Neuronal stem cell (in vitro differentiated cells): ENCODE measurements at regions not wholly inside any gene's neighbourhood (a gene's known extent, or its start where the extent isn't known, plus 50 kb on each side); places are given as distances from the start of the nearest gene placed in this dataset.
A peak's percentile ranks its signal among the peaks of the same experiment; 100 is the strongest.

ENCODE experiments used
- DNase-seq: peaks from one replicate; pipeline ENCODE4 v3.0.0-alpha.2; 2013; ENCODE audit warnings: low spot score
- H2AFZ ChIP-seq: one replicate; pipeline ENCODE4 v1.6.1; 2013; ENCODE audit warnings: mild to moderate bottlenecking, low read length, inconsistent platforms
- H2AK5ac ChIP-seq: 2 replicates; pipeline ENCODE4 v1.6.1; 2013; ENCODE audit warnings: low read depth, mild to moderate bottlenecking, inconsistent platforms, low read length, moderate library complexity, mixed read lengths
- H2BK120ac ChIP-seq: 2 replicates; pipeline ENCODE4 v1.6.1; 2013; ENCODE audit warnings: low read depth, mild to moderate bottlenecking, inconsistent platforms, low read length, moderate library complexity, mixed read lengths
- H2BK12ac ChIP-seq: one replicate; pipeline ENCODE4 v1.6.1; 2013; ENCODE audit warnings: low read length, inconsistent platforms
- H2BK15ac ChIP-seq: 2 replicates; pipeline ENCODE4 v1.6.1; 2013; ENCODE audit warnings: mild to moderate bottlenecking, low read length, inconsistent platforms, mixed read lengths
- H2BK5ac ChIP-seq: one replicate; pipeline ENCODE4 v1.6.1; 2013; ENCODE audit warnings: inconsistent platforms, mild to moderate bottlenecking, low read length, moderate library complexity
- H3K14ac ChIP-seq: one replicate; pipeline ENCODE4 v1.6.1; 2013; ENCODE audit warnings: low read length, inconsistent platforms
- H3K18ac ChIP-seq: 2 replicates; pipeline ENCODE4 v1.6.1; 2013; ENCODE audit warnings: low read length, inconsistent platforms
- H3K23ac ChIP-seq: 2 replicates; pipeline ENCODE4 v1.6.1; 2013; ENCODE audit warnings: low read depth, mild to moderate bottlenecking, mixed read lengths, low read length, inconsistent platforms; ENCODE audit not compliant: poor library complexity
- H3K27ac ChIP-seq: replicated peaks from 3 replicates; pipeline ENCODE4 v1.5.1; 2013; ENCODE audit warnings: low read length, inconsistent platforms
- H3K27me3 ChIP-seq, 3 experiments: 2 replicates each; pipeline ENCODE4 v1.6.1; 2013; ENCODE audit warnings: low read length in 3 of 3, mild to moderate bottlenecking in 2 of 3, inconsistent platforms in 1 of 3, low read depth in 1 of 3, mixed read lengths in 1 of 3, moderate library complexity in 1 of 3; ENCODE audit not compliant: control insufficient read depth in 3 of 3, insufficient read depth in 3 of 3
- H3K36me3 ChIP-seq, 2 donors: replicated peaks in 1 of 2; 2 replicates each; pipeline ENCODE4 v1.6.1; 2013; ENCODE audit warnings: low read length in 2 of 2; ENCODE audit not compliant: control insufficient read depth in 2 of 2, insufficient read depth in 2 of 2
- H3K4ac ChIP-seq: 2 replicates; pipeline ENCODE4 v1.6.1; 2013; ENCODE audit warnings: inconsistent platforms, mild to moderate bottlenecking, low read length, moderate library complexity
- H3K4me1 ChIP-seq, 2 donors: 1 replicate in 1 of 2; 2 replicates in 1 of 2; pipeline ENCODE4 v1.6.1; 2013; ENCODE audit warnings: low read length in 2 of 2, low read depth in 1 of 2; ENCODE audit not compliant: control insufficient read depth in 2 of 2, insufficient read depth in 1 of 2
- H3K4me2 ChIP-seq: one replicate; pipeline ENCODE4 v1.6.1; 2013; ENCODE audit warnings: mild to moderate bottlenecking, low read length, inconsistent platforms; ENCODE audit not compliant: insufficient read depth, poor library complexity, severe bottlenecking
- H3K4me3 ChIP-seq, 2 donors: 2 replicates each; pipeline ENCODE4 v1.5.1; 2013; ENCODE audit warnings: low read length in 2 of 2, mild to moderate bottlenecking in 2 of 2, inconsistent platforms in 1 of 2, moderate library complexity in 1 of 2
- H3K79me1 ChIP-seq: one replicate; pipeline ENCODE4 v1.6.1; 2013; ENCODE audit warnings: low read depth, mild to moderate bottlenecking, inconsistent platforms, low read length, moderate library complexity
- H3K9ac ChIP-seq: one replicate; pipeline ENCODE4 v1.6.1; 2013; ENCODE audit warnings: mild to moderate bottlenecking, low read depth, low read length, inconsistent platforms; ENCODE audit not compliant: poor library complexity
- H3K9me3 ChIP-seq, 2 donors: replicated peaks in 1 of 2; 2 replicates each; pipeline versions ENCODE3 to v1.6.1; 2013; ENCODE audit warnings: low read length in 2 of 2, mild to moderate bottlenecking in 2 of 2, inconsistent platforms in 1 of 2, low read depth in 1 of 2, mixed read lengths in 1 of 2, moderate library complexity in 1 of 2; ENCODE audit not compliant: control insufficient read depth in 2 of 2, insufficient read depth in 1 of 2
- H4K8ac ChIP-seq: one replicate; pipeline ENCODE4 v1.6.1; 2013; ENCODE audit warnings: low read depth, mild to moderate bottlenecking, inconsistent platforms, low read length, moderate library complexity
- H4K91ac ChIP-seq: one replicate; pipeline ENCODE4 v1.6.1; 2013; ENCODE audit warnings: low read length, low read depth, mild to moderate bottlenecking, inconsistent platforms; ENCODE audit not compliant: poor library complexity
- WGBS, 2 donors: extraction: QIAGEN DNeasy Blood & Tissue Kit; methylation state at CpG; one replicate each; pipeline ENCODE4 v1.1.7; 2013; ENCODE audit warnings: missing lambda C conversion rate in 2 of 2, mixed read lengths in 1 of 2; ENCODE audit not compliant: insufficient read length in 2 of 2, insufficient replicate concordance in 1 of 2; ENCODE audit errors: extremely low coverage in 2 of 2; 5-methylcytosine and 5-hydroxymethylcytosine counted together

DNA sequence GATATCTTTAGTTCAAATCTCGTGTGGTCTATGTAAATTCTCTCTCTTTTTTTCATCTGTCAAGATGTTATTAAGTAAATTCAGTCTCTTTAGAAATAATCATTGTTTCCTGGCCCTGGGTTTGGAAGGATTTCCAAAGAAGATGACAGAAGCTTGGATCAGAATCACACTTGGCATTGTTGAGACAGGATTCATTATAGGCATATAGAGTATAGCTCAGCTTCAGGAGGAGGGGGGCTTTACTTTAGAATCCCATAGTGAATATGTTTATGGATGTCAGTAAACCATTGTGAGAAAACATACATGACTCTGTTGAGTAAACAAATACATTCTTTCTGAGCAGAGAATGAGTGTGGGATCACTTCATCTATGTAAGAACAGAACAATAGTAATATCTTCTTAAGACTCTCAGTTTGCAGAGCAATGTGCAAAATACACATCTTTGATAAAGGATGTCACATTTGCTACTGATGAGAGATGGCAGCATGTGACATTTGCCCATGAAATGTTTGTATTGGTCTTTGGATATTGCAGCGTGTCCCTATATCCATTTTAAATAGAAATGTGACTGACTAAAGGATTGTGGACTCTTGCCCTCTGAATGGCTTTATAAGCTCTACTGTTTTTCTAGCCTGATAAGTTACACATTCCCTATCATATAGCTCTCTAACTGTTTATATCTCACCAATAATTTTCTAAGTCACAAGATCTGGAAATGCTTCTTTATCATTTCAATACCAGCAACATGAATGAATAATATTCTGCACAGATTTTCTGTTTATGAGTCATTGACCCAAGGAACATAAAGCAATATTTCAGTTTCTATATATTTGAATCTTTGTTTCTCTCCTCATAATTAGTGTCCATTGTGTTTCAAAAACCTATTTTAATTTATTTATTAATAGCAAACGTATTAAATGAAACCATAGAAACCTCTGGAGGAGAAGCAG lies 95.6 kb upstream of the THRB start:
- no peak overlapping the region for H3K27ac ChIP-seq
- H3K4ac ChIP-seq, result no peak overlapping the region
- H3K9me3 ChIP-seq, result no peaks in the 10 kb centered on the region
- H2AFZ ChIP-seq, result no peak overlapping the region
- H3K79me1 ChIP-seq, result no peaks in the 10 kb centered on the region
- no peak overlapping the region for H2BK12ac ChIP-seq
- H2AK5ac ChIP-seq, result no peak overlapping the region
- H3K4me2 ChIP-seq, result no peak overlapping the region
- no peak overlapping the region for H2BK5ac ChIP-seq
- H3K4me3 ChIP-seq, result no peak overlapping the region
- H4K8ac ChIP-seq, result no peak overlapping the region
- no peak overlapping the region for H4K91ac ChIP-seq
- H3K27me3 ChIP-seq, result no peaks in the 10 kb centered on the region
- no peak for DNase-seq
- no peak overlapping the region for H3K18ac ChIP-seq
- no peak overlapping the region for H2BK15ac ChIP-seq
- no peaks in the 10 kb centered on the region for H3K36me3 ChIP-seq
- no peak overlapping the region for H2BK120ac ChIP-seq
- H3K23ac ChIP-seq, result no peak overlapping the region
- H3K14ac ChIP-seq, result no peak overlapping the region
- H3K9ac ChIP-seq, result no peak overlapping the region
- peaks cover 0 to 6% of the 10 kb centered on the region in 2 donors for H3K4me1 ChIP-seq
- no CpG with 5 or more reads among the region's 3 CpGs for WGBS, 2 donors

DNA sequence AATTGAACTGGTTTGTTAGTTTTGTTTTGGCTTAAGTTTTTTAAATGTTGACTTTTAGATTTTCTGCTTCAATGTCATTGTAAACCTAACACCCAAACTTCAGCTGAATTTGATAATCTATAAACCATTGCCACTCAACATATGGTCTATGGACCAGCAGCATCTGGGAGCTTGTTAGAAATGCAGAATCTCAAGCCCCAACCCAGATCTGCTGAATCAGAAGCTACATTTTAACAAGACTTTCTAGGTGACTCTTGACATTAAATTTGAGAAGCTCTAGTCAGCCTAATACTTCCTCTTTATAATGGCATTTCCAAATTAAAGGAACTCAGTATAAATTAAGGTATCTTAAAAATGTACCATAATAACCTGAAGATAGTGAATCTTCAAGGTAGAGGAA lies 96.5 kb upstream of the THRB start:
- Histone ChIP-seq H3K18ac (no peak overlapping the region), H3K14ac (no peak overlapping the region), H2BK15ac (no peak overlapping the region), H2BK120ac (no peak overlapping the region), H2AFZ (no peak overlapping the region), H2AK5ac (no peak overlapping the region), H3K27me3 (no peaks in the 10 kb centered on the region), H3K4me2 (no peak overlapping the region), H3K36me3 (no peaks in the 10 kb centered on the region), H3K4me1 (peaks cover 0 to 6% of the 10 kb centered on the region in 2 donors), H4K91ac (no peak overlapping the region), H4K8ac (no peak overlapping the region), H3K4me3 (no peak overlapping the region), H3K9me3 (no peaks in the 10 kb centered on the region), H3K23ac (no peak overlapping the region), H3K9ac (no peak overlapping the region), H2BK5ac (no peak overlapping the region), H3K4ac (no peak overlapping the region), H3K79me1 (no peaks in the 10 kb centered on the region), H3K27ac (no peak overlapping the region), H2BK12ac (no peak overlapping the region)
- no peak for DNase-seq

DNA sequence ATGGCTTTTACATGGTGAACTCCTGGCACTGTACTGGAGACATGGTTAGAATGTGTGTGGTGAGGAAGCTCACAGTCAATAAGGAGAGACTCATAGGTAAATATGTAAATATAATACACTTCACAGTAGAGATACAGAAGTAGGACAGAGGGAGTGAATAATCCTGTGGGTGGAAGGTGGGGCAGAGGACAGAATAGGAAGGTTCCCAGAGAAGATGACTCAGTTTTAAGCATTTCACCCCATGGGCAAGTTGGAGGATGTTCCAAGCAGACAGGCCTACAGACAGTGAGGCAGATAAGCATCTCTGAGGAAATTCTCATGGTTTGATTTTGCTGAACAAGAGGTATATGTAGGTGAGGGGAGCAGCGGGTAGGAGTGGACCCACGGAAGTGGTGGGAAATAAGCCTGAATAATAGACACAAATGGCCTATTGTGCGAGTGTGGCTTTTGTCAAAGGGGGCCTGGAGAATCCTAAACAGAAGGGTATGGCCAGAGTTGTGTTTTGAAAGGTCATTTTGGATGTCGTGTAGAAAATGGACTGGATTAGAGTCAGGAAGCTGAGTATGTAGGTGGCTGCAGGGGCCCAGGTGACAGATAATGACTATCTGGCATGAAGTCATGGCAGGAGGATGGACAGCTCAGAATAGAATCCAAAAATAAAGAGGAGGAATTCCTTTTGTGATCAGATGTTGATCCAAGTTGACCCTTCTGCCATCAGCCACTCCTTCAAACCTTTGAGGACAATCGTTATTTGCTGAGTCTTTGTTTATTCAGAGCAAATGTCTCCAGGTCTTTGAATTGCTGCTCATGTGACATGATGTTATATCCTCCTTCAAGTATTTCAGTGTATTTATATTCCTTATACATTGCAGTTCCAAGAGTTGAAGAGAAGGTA lies 97.3 kb upstream of the THRB start:
- Histone ChIP-seq H2BK12ac (no peak overlapping the region), H3K9me3 (no peaks in the 10 kb centered on the region), H3K27ac (peak overlapping the region; percentile 4), H3K14ac (no peak overlapping the region), H3K4me3 (no peak overlapping the region), H3K79me1 (no peaks in the 10 kb centered on the region), H2AK5ac (no peak overlapping the region), H3K4me2 (no peak overlapping the region), H2BK5ac (no peak overlapping the region), H2BK120ac (no peak overlapping the region), H3K23ac (no peak overlapping the region), H3K18ac (no peak overlapping the region), H3K36me3 (no peaks in the 10 kb centered on the region), H4K91ac (no peak overlapping the region), H4K8ac (no peak overlapping the region), H3K4ac (no peak overlapping the region), H2AFZ (no peak overlapping the region), H3K9ac (no peak overlapping the region), H3K27me3 (no peaks in the 10 kb centered on the region), H2BK15ac (no peak overlapping the region), H3K4me1 (peaks cover 0 to 6% of the 10 kb centered on the region in 2 donors)
- DNase-seq, result no peak
- WGBS, 2 donors, result no CpG with 5 or more reads among the region's 5 CpGs

DNA sequence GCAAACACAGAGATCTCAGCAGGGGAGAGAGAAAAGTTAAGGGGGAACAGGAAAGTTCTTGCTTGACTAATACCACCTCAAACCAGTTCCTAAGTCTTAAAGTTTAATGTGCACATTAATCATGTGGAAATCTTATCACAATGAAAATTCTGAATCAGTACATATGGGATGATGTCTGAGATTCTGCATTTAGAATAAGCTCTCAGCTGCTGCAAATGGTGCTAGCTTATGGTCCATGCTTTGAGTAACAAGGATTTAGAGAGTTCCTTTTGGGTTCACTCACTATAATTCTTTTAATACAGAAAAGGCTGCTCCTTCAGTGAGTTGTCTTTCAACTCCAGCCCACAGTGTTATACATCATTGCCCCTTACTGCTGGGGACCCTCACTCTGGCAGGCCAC lies 99.5 kb upstream of the THRB start:
- Histone ChIP-seq H2BK12ac (no peak overlapping the region), H3K4me3 (no peak overlapping the region), H4K91ac (no peak overlapping the region), H3K4ac (no peak overlapping the region), H2BK5ac (no peak overlapping the region), H3K27ac (no peak overlapping the region), H4K8ac (no peak overlapping the region), H3K18ac (no peak overlapping the region), H3K4me1 (peaks cover 0 to 6% of the 10 kb centered on the region in 2 donors), H3K4me2 (no peak overlapping the region), H2BK15ac (no peak overlapping the region), H3K27me3 (no peaks in the 10 kb centered on the region), H3K23ac (no peak overlapping the region), H3K79me1 (no peaks in the 10 kb centered on the region), H2BK120ac (no peak overlapping the region), H2AK5ac (no peak overlapping the region), H3K9ac (no peak overlapping the region), H3K9me3 (no peaks in the 10 kb centered on the region), H3K14ac (no peak overlapping the region), H2AFZ (no peak overlapping the region), H3K36me3 (no peaks in the 10 kb centered on the region)
- DNase-seq, result no peak
